ENCODE measurements at regions not wholly inside any gene's neighbourhood (a gene's known extent, or its start where the extent isn't known, plus 50 kb on each side); places are given as distances from the start of the nearest gene placed in this dataset.

- TF ChIP-seq, protein P1, sequence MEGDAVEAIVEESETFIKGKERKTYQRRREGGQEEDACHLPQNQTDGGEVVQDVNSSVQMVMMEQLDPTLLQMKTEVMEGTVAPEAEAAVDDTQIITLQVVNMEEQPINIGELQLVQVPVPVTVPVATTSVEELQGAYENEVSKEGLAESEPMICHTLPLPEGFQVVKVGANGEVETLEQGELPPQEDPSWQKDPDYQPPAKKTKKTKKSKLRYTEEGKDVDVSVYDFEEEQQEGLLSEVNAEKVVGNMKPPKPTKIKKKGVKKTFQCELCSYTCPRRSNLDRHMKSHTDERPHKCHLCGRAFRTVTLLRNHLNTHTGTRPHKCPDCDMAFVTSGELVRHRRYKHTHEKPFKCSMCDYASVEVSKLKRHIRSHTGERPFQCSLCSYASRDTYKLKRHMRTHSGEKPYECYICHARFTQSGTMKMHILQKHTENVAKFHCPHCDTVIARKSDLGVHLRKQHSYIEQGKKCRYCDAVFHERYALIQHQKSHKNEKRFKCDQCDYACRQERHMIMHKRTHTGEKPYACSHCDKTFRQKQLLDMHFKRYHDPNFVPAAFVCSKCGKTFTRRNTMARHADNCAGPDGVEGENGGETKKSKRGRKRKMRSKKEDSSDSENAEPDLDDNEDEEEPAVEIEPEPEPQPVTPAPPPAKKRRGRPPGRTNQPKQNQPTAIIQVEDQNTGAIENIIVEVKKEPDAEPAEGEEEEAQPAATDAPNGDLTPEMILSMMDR (IDR thresholded peaks at IDR 0.05): no peak
- no peak for TF ChIP-seq POLR2A (IDR thresholded peaks at IDR 0.05)
- no peak for TF ChIP-seq POLR2AphosphoS5 (IDR thresholded peaks at IDR 0.05)
These were observed 250.3 kb upstream of the ID2 start for GRCh38 chr2:8431446-8432125.
